NCI-H2227 (cell line): ENCODE measurements at regions not wholly inside any gene's neighbourhood (a gene's known extent, or its start where the extent isn't known, plus 50 kb on each side); places are given as distances from the start of the nearest gene placed in this dataset.
"Not testable (repeated sequence)": the region's sequence is repeated elsewhere in the genome, so short reads cannot be mapped to it uniquely, and the experiment has no call there.

ENCODE experiments used
- DNase-seq: peaks from one replicate; lab custom pipeline; 2025; ENCODE audit not compliant: unreplicated experiment; lab: John Stamatoyannopoulos, UW

DNA sequence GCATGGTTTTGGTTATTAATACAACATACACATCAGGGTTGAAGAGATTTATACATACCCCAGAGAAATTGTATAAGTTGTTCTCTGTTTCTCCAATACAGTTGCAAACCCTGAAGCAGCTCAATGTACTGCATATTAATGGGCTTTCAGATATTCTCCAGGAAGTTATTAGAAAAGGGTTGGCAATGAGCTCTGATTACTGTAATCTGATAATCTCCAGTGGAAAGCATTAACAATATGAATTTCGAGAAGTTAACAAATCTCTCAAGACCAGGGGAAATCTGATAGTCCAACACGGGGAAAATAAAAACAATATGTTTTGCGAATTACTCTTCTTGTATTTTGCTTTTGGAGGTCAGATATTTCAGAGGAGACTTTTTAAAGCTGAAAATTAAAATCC lies 950.1 kb downstream of the TBL1XR1 start:
- no peak for DNase-seq

DNA sequence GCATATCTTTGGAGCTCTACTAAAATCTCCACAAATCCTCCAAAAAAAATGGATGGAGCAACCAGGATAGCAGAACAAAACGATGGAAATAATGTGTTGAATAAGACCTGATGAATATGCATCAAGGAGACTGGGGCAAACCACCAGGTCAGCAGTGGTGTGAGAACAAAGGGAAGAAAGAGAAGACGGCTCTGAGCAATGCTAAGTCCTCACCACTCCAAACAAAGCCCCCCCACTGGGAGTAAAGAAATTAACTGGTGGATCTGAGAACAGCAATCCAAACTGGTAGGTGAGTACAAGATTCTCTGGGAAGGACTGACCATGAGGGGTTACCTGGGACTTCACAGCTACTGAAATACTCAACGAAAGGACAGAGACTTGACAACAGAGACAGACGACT lies 977.3 kb downstream of the TBL1XR1 start:
- DNase-seq = no peak

DNA sequence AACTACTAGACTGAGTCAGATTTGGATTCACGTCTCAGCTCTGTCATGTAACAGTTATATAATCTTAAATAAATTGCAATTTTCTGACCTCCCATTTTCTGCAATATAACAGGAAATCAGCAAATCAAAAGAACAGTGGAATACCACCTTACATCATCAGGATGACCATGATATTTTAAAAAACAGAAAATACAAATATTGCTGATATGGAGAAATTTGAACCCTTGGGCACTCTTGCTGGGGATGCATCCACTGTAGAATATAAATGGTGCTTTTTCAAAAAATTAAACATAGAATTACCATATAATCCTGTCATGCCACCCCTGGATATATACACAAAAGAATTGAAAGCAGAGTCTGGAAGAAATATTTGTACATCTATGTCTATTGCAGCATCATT lies 982.5 kb downstream of the TBL1XR1 start:
- DNase-seq = no peak

DNA sequence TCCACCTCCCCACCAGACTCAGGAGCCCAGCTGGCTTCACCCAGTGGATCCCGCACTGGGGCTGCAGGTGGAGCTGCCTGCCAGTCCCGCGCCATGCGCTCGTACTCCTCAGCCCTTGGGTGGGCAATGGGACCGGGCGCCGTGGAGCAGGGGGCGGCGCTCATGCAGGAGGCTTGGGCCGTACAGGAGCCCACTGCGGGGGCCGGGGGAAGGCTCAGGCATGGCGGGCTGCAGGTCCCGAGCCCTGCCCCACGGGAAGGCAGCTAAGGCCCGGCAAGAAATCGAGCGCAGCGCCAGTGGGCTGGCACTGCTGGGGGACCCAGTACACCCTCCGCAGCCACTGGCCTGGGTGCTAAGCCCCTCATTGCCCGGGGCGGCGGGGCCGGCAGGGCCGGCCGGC lies 984.0 kb downstream of the TBL1XR1 start:
- not testable (repeated sequence) for DNase-seq

DNA sequence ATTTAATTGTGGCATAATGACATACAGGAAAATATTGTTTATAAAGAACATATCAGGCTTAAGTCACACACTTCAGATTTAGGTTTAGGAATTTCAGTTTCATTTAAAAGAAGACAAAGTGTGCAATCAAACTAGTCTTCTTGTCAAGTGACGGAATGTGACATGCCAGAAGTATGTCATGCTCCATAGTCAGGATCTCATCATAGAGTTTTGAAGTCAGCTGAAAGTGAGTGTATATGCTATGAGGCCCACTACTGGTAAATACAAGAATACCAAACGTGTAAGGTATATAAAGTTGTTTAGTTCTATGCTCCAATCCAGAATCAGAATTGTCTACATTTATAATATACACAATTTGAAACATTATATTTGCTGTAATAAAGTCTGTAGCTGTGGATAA lies 988.4 kb downstream of the TBL1XR1 start:
- DNase-seq = no peak

DNA sequence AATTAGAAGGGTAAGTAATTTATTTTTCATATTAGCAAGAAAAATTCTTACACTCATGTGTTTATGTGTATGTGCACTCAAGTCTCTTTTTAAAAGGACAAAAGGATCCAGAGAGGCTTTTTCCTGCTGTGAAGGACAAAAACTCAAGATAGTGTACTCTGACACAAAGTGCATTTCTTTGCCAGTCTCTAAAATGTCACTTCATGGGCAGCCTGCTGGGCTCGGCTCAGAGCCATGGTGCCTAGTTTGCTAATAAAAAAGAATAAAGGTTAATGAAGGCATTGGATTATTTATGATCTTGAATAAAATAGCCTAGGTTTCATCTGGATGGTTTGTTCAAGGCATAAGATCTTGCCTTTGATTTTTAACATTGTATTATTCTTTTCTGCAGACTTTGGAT lies 989.0 kb downstream of the TBL1XR1 start:
- DNase-seq = no peak

DNA sequence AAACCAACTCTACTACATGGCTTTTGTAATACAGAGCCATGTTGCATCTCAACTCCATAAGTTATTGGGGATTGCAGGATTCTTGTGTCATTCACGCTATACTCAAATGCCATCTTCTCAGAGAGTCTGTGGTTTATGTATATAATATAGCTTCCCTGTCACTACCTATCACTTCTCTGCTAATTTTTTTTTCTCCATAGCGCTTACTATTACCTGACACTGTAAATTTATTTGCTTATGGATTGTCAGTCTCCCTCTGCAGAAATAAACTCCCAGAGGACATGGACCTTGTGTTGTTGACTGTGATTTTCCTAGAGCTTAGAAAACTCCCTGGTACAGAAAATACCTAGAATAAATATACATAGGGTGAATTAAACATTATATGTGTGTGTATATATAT lies 990.5 kb downstream of the TBL1XR1 start:
- DNase-seq = no peak

DNA sequence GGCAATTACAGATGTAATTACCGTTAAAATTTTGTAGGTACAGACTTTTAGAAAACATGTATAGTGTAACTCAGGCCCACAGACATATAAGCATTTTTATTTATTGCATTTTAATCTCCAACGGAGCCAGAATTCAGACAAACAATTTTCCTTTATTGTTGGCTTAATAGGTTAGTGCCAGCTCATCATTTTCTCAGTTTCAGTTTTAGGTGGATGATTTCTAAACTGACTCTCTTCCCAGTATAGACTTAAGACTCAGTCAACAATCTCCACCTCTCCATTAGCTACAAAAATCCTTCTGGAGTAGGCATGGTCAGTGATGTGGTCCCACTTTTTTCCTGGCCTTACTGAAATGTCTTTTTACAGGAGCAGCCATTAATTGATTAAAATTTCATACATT lies 994.6 kb downstream of the TBL1XR1 start:
- DNase-seq = no peak

DNA sequence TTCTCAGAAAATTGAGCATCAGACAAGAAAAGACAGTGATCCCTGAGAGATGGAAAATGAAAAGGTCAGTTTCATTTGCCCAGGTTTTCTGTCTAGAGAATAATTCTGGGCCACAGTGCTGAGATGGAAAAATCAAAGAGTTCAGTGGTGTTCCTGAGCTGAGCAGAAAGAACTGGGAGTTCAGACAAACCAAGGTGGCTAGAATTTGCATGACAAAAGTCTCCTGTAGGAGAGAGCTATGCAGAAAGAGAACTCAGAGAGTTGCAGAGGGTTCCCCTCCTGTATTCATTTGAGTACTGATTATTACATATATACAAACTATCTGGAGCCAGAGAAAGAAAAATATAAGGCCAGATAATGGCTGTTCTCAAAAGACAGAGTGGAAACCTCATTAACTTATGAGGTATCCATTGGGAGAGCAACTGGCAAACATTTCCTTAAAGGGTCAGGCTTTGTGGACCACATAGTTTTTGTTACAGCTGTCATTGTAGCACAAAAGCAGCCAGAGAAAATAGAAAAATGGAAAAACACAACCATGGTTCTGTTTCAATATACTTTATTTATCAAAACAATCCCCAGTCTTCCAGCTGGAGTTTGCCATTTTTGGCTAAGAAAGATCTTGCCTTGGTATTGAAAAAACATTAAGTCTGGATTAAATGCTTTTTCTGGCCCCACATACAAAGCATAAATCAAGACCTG lies 1004.1 kb downstream of the TBL1XR1 start:
- DNase-seq = no peak

DNA sequence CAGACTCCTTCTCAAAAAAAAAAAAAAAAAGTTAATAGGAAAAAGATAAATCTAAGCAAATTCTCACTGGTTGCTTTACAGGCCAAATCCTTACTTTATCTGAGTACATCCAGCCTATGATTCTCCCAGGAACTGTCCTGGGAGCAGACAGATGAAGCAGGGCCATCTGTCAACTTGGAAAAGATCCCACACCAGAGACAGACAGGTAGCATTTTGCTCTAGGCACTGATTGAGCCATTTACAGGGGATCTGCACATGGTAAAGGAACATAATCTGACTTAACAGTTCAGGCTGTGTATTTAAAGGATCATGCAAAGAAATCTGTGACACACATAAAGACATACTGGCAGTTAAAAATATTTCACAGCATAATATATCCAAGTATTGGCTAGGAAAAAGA lies 1006.5 kb downstream of the TBL1XR1 start:
- no peak for DNase-seq

DNA sequence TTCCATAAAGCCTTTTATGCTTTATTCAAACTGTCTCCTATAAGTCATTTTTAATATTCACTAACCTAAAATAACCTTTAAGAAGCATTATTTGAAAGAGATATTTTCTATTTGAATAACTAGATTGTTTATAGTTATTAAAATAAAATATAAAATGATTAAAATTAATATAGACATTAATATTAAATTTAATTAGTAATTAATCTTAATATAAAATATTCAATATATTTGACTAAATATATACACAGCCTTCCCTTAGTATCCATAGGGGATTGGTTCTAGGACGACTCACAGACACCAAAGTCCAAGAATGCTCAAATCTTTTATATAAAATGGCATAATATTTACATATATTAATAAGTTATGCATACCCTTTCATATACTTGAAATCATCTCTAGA lies 1014.1 kb downstream of the TBL1XR1 start:
- DNase-seq = no peak

DNA sequence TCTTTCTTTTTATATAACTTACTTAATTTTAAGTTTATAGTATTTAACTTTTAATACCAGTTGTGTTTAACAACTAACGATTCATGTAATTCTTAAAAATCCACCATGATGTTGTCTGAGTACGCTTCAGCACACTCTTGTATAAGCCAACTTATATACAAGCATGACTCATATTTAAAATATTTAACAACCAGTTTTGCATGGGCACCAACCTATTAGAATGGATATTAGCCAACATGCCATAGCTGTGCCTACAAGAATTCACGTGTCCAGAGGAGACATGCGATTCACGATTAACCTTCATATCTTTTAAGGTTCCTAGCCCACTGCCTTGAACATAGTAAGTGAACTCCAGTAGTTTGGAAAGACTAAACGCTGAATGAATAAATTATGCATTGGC lies 1023.2 kb downstream of the TBL1XR1 start:
- no peak for DNase-seq

DNA sequence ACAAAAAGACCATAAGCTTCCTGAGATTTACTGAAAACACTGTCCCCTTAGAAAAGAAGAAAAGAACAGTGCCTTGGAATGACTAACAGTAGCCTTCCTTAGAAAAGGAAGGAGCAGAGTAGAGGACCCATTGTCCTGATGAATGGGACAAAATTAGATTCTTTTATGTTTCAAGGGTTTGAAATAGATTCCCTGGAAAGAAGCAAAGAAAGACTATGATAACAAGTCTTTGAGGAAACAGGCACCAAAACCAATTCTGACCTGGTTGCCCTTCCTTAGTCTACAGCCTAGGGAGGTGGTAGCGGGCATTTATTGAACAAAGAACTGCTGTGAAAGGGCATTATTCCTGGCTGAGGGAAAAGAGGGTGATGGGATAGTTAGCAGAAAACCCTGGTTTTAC lies 1024.8 kb downstream of the TBL1XR1 start:
- DNase-seq = no peak

DNA sequence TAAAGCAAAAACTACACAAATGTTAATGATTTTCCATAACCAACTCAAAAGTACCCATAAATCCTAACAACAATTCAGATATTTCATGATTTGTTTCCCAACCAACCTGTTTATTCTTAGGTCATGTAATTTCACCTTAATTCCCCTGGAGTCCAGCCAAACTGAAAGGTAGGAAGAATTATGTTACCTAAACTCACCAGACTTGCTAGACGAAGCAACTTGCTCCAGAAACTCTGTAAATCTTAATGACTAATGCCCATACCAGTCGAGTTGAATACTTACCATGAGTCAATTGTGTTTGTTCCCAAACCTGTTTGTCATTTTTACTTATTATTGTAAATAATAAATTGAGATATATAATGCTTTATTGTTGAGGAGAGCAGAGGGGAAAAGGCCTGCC lies 1030.0 kb downstream of the TBL1XR1 start:
- DNase-seq = no peak

DNA sequence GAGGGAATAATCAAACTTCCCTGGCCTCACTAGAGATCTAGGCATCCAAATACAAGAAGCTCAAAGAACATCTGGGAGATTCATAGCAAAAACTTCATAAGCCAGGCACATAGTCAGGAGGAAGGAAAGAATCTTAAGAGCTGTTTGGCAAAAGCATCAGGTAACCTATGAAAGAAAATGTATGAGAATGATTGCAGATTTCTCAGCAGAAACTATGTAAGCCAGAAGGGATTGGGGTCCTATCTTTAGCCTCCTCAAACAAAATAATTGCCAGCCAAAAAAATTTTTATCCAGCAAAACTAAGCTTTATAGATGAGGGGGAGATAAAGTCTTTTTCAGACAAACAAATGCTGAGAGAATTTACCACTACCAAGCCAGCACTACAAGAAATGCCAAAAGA lies 1036.3 kb downstream of the TBL1XR1 start:
- no peak for DNase-seq

DNA sequence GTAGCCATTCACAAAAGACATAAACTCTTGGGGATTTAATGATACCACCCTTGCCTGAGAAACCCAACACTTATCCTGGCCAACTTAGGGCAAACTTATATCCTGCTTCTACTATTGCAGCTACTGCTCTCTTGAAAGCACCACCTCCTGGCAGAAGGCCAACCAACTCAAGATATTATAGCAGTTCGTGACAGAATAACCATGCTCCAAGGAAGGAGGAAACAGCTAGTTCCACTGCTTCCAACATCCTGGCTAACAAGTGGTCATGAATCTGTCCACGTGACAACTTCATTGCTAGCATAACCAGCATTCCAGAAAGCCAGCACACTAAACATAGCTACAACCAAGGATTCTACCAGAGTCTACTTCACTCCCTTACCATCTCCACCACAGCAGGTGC lies 1037.5 kb downstream of the TBL1XR1 start:
- no peak for DNase-seq

DNA sequence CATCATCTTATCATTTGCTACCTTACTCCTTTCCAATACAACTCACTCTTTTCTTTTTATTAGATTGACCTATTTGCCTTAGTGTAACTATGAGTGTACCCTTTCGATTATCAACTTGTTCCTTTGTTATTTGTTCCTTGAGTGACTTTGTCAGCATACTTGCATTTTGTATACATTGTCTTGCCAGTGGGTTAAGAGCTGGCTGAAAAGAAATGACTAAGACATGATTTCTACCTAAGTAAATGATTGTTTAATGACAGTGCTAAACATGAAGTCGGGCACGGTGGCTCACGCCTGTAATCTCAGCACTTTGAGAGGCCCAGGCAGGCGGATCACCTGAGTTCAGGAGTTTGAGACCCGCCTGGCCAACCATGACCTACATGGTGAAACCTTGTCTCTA lies 1042.3 kb downstream of the TBL1XR1 start:
- no peak for DNase-seq

DNA sequence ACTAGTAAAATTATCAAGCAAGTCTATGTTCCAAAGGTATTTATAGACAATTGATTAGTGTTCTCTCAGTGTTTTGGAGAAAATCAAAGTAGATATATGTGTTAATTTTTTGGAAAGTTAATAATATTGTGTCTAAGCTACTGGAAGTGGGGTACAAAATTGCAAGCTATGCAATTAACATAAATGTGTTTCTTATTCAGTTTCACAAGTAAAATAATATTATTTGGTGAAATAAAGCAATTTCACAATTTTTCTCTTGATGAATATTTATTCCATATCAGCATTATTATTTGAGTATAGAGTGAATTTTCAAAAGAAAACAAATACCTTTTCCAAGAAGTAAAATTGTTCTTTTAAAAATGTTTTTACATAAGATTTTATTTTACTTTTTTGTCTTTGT lies 1047.7 kb downstream of the TBL1XR1 start:
- DNase-seq = no peak

DNA sequence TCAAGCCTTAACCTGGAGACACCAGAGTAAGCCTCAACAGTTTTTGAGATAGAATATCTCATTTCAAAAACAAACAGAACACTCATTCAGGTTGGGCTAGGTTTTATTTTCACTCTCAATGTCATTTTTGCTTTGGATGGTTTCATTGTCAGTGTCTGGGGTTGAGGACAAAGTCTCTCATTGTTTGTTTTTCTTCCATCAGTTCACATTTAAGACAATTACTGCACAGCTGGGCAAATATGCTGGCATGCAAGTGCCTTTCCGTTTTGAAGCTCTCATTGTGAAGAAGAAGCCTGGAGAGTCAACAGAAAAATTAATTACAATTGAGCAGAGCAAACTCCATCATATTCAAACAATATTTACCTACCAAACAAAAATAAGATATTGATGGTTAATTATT lies 1050.0 kb downstream of the TBL1XR1 start:
- no peak for DNase-seq

DNA sequence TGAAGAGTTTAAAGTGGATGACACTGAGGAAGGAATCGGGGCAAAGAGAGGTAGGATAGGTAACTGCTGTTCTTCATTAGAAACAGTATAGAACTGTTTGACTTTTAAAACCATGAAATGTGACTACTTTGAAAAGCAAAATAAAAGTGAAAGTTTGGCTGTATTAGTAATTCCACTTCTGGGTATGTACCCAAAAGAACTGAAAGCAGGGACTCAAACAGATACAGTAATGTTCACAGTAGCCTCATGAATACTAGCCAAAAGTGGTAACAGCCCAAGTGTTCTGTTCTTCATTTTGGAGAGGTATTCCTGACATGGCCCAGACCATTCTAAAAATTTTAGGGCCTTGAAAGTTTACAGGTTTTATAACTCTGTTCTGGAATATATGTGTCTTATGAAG lies 1055.4 kb downstream of the TBL1XR1 start:
- DNase-seq = no peak

DNA sequence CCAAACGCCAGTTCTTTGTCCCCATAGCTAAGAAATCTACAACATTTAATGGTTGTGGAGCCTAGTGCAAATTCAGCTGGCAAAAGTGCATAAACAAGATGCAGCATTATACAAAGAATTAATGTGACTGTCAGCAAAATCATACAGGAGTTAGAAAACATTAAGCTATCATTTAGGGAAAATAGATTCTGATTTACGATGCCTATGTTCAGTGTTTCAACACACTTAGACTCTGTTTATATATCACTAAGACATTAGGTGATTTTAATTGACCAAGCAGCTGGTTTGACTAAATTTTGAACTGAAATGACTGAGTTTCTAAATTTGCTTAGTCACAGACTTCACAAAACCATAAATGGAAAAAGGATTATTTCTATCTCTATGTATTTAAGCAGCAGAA lies 1076.8 kb downstream of the TBL1XR1 start:
- DNase-seq = no peak

DNA sequence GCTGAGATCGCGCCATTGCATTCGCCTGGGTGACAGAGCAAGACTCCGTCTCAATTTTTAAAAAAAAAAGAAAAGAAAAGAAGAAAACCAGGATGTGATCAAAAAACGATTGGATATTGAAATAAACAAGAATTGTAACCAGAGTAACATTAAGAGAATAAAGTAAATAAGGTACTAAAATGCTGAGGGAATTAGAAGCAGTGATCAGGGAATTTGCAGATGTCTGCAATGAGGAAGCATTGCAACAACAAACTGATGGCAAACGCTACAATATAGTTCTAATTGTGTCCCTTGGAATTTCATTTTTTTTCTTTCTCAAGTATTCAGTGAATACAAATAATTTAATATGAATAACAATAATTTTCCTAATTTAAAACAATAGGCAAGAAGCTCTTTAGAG lies 1077.5 kb downstream of the TBL1XR1 start:
- no peak for DNase-seq

DNA sequence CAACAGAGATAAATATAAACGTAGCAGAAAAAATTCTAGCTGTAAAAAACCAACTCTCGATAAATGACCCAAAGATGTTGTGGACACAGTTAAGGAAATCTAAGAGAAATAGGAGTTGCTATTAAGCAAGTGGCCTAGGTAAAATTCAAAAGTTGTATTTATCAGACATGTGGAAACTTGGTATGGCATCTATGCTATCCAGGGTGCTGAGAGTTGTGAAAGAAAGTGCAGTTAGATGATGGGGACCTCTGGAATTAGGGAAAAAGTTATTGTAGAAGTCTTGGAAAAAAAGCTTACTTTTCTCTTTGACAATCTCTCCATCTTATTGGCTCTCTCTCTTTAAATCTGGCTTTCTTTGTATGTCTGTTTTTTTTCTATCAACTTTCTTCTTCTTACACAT lies 1090.9 kb downstream of the TBL1XR1 start:
- no peak for DNase-seq

DNA sequence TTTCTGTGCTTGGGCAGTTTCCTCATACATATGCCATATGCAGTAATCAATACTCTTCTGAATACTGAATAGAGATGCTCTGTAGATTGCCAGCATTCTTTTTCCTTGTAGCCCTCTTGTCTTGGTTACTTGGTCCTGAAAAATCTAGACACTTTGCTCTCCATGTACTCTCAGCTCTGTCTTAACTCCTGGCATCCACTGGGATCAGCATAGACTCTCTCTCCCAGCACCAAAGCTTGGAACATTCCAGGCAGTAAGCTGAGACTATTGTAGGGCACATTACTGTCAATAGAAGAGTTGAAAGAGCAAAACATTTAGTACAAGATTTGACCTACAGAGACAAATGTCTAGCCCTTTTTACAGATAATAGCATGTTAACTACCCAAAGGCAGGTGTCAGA lies 1100.3 kb downstream of the TBL1XR1 start:
- DNase-seq = no peak
